GM23338 (cell line): ENCODE measurements at regions not wholly inside any gene's neighbourhood (a gene's known extent, or its start where the extent isn't known, plus 50 kb on each side); places are given as distances from the start of the nearest gene placed in this dataset.
"Not testable (repeated sequence)": the region's sequence is repeated elsewhere in the genome, so short reads cannot be mapped to it uniquely, and the experiment has no call there.

ENCODE experiments used
- ATAC-seq: fragments of 200-7000 bp; cut with Tn5 transposase; 3 replicates; pipeline ENCODE4 v1.9.1; 2020
- DNase-seq: peaks from one replicate; pipeline ENCODE4 v3.0.0-alpha.2; 2015; ENCODE audit warnings: low spot score
- H2AFZ ChIP-seq: fragments of 200-600 bp; sonication (generic); 2 replicates; pipeline ENCODE4 v1.8.0; 2016; ENCODE audit warnings: antibody characterized with exemption, mild to moderate bottlenecking, moderate library complexity
- H3F3A ChIP-seq: fragments of 200-600 bp; sonication (generic); replicated peaks from 2 replicates; pipeline ENCODE4 v1.8.0; 2017; ENCODE audit warnings: antibody characterized with exemption, mixed run types, low read depth
- H3K27ac ChIP-seq: fragments of 200-600 bp; sonication (generic); 2 replicates; pipeline ENCODE4 v1.6.1; 2016; ENCODE audit warnings: low read depth
- H3K27me3 ChIP-seq: fragments of 200-600 bp; sonication (generic); 2 replicates; pipeline ENCODE4 v1.8.0; 2016; ENCODE audit warnings: mild to moderate bottlenecking, mixed run types, moderate library complexity; ENCODE audit not compliant: insufficient read depth
- H3K36me3 ChIP-seq: fragments of 200-600 bp; sonication (generic); 2 replicates; pipeline ENCODE4 v1.8.0; 2016; ENCODE audit warnings: mild to moderate bottlenecking; ENCODE audit not compliant: insufficient read depth
- H3K4me1 ChIP-seq: fragments of 200-600 bp; sonication (generic); 2 replicates; pipeline ENCODE4 v1.8.0; 2016; ENCODE audit warnings: mild to moderate bottlenecking, moderate library complexity; ENCODE audit not compliant: insufficient read depth
- H3K4me2 ChIP-seq: fragments of 200-600 bp; sonication (generic); 2 replicates; pipeline ENCODE4 v1.7.1; 2017; ENCODE audit warnings: mixed run types
- H3K4me3 ChIP-seq: fragments of 200-600 bp; sonication (generic); 2 replicates; pipeline ENCODE4 v1.6.1; 2016; ENCODE audit warnings: mixed run types
- H3K79me2 ChIP-seq: fragments of 200-600 bp; sonication (generic); replicated peaks from 2 replicates; pipeline ENCODE4 v1.8.0; 2017; ENCODE audit warnings: mild to moderate bottlenecking; ENCODE audit not compliant: insufficient read depth
- H3K9me2 ChIP-seq: fragments of 200-600 bp; sonication (generic); 2 replicates; pipeline ENCODE4 v1.8.0; 2017; ENCODE audit not compliant: insufficient read depth
- H4K20me1 ChIP-seq: fragments of 200-600 bp; sonication (generic); replicated peaks from 2 replicates; pipeline ENCODE4 v1.8.0; 2017; ENCODE audit warnings: mild to moderate bottlenecking; ENCODE audit not compliant: insufficient read depth
- H3K27ac Mint-ChIP-seq: 2 replicates; pipeline ENCODE4 v1.8.0; 2020; ENCODE audit warnings: inconsistent platforms, mild to moderate bottlenecking, moderate library complexity, mixed read lengths
- H3K27me3 Mint-ChIP-seq: 3 replicates; pipeline ENCODE4 v1.8.0; 2022; ENCODE audit warnings: low read depth, mild to moderate bottlenecking, moderate library complexity, mixed read lengths, inconsistent platforms; ENCODE audit not compliant: insufficient read depth, poor library complexity
- H3K36me3 Mint-ChIP-seq: 3 replicates; pipeline ENCODE4 v1.8.0; 2021; ENCODE audit warnings: low read depth, mild to moderate bottlenecking, inconsistent platforms, moderate library complexity, mixed read lengths
- H3K4me1 Mint-ChIP-seq: 3 replicates; pipeline ENCODE4 v1.8.0; 2020; ENCODE audit warnings: mild to moderate bottlenecking, inconsistent platforms, mixed read lengths
- H3K4me3 Mint-ChIP-seq: 3 replicates; pipeline ENCODE4 v1.8.0; 2021; ENCODE audit warnings: moderate library complexity, mild to moderate bottlenecking, inconsistent platforms, mixed read lengths
- H3K9me3 Mint-ChIP-seq: 3 replicates; pipeline ENCODE4 v1.8.0; 2020; ENCODE audit warnings: moderate library complexity, mild to moderate bottlenecking, inconsistent platforms, mixed read lengths
- CREB1 ChIP-seq: fragments of 250-450 bp; sonication (Bioruptor Pico); IDR thresholded peaks from 2 replicates; pipeline ENCODE4 v1.5.0; 2020; ENCODE audit warnings: low read depth, mild to moderate bottlenecking, moderate library complexity
- CTCF ChIP-seq, 2 experiments: fragments of 200-600 bp in 1 of 2; sonication (generic) in 1 of 2; conservative IDR thresholded peaks; 2 replicates each; pipeline versions ENCODE4 v1.5.1 to v1.6.1; 2016 to 2017; ENCODE audit warnings: antibody characterized with exemption in 2 of 2, low read depth in 2 of 2, mild to moderate bottlenecking in 2 of 2, moderate library complexity in 1 of 2
- EZH2phosphoT487 ChIP-seq: fragments of 200-600 bp; sonication (generic); IDR thresholded peaks from one replicate; pipeline ENCODE4 v1.8.1; 2018; ENCODE audit warnings: antibody characterized with exemption; ENCODE audit not compliant: unreplicated experiment
- NANOG ChIP-seq: IDR thresholded peaks from 2 replicates; pipeline ENCODE4 v1.6.1; 2016; ENCODE audit warnings: antibody characterized with exemption, borderline replicate concordance
- POLR2AphosphoS5 ChIP-seq: IDR thresholded peaks from 2 replicates; pipeline ENCODE4 v1.6.1; 2016; ENCODE audit warnings: antibody characterized with exemption, low read depth
- STAT1 ChIP-seq: IDR thresholded peaks from one replicate; pipeline ENCODE4 v1.6.1; 2016; ENCODE audit warnings: antibody characterized with exemption; ENCODE audit not compliant: unreplicated experiment

- not testable (repeated sequence) for H3K4me1 ChIP-seq, H3K9me2 ChIP-seq, H3K27ac ChIP-seq, H3K36me3 Mint-ChIP-seq, H3K27me3 ChIP-seq, H3K9me3 Mint-ChIP-seq, H4K20me1 ChIP-seq, H3K4me1 Mint-ChIP-seq, H3K27me3 Mint-ChIP-seq, H3K4me2 ChIP-seq, H3K79me2 ChIP-seq, ATAC-seq, H3K27ac Mint-ChIP-seq, DNase-seq, H3K36me3 ChIP-seq, H2AFZ ChIP-seq, H3F3A ChIP-seq, H3K4me3 Mint-ChIP-seq, H3K4me3 ChIP-seq
Measured at GRCh38 chr2:131833367-131834202, 305.9 kb downstream of the CCDC74A start.

DNA sequence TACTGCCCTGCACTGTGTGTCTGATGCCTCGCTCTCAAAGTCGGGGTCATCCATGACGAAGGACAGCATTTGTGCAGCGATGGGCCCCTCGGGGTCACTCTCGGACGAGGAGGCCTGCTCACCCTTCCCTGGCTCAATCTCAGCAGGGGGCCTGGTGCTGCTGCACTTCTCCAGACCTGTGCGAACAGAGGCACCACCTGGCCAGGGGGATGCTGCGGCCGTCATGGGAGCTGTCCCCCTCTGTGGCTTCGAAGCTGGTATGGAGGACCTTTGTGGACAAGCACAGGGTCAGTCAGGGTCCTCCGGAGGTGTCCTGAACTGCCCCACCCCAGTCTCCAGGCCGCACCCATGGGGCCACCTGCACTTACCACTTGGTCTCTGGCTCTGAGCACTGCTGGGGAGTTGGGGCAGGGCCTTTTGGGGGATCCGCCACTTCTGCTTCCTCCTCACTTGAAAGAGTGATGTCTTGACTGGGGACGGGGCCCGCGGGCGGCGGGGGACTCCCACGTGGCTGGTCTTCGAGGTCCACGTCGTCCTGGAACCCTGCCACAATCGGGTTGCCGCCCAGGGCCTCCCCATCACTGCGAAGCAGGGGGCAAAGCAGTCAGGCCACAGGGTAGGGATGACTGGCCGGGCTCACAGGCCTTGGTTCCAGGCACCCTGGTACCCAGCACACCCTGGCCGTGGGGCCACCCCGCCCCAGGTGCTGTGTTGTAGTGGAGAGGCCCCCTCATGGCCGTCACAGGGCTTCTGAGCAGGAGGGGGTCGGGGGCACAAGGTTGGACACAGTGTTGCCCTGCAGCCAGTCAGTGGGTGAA, 306.7 kb downstream of the CCDC74A start:
- H3K27ac ChIP-seq, H3K4me2 ChIP-seq, H3K27me3 ChIP-seq, DNase-seq, H3F3A ChIP-seq, H3K79me2 ChIP-seq, H3K4me3 Mint-ChIP-seq, ATAC-seq, H3K9me3 Mint-ChIP-seq, H3K9me2 ChIP-seq, H3K36me3 ChIP-seq, H3K4me1 ChIP-seq, H4K20me1 ChIP-seq, H3K27me3 Mint-ChIP-seq, H3K4me1 Mint-ChIP-seq, H3K27ac Mint-ChIP-seq, H3K4me3 ChIP-seq, H2AFZ ChIP-seq, H3K36me3 Mint-ChIP-seq: not testable (repeated sequence)

DNA sequence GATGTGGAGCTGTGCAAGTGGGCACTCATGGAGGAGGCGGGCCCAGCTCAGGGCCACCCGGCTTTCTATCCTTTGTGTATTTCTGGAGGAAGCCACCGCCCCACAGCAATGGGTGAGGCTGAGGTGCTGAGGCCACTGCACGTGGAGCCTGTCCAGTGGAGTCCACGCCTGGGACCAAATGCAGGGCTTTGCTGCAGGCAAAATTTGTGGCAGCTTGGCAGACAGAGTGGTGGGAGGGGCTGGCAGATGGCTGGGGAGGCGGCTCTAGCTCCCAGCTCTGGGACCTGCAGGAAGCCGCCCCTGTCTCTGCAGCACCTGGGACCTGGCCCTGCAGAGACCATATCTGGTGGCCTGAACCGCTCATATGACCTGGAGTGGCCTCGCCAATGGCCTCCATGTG, 307.3 kb downstream of the CCDC74A start:
- not testable (repeated sequence) for H3K4me3 Mint-ChIP-seq, H3K9me3 Mint-ChIP-seq, H2AFZ ChIP-seq, H3K79me2 ChIP-seq, H4K20me1 ChIP-seq, H3K36me3 ChIP-seq, H3K27ac ChIP-seq, H3K9me2 ChIP-seq, H3K4me2 ChIP-seq, ATAC-seq, H3K4me1 ChIP-seq, H3K4me1 Mint-ChIP-seq, H3K27me3 Mint-ChIP-seq, H3K27ac Mint-ChIP-seq, DNase-seq, H3K4me3 ChIP-seq, H3K36me3 Mint-ChIP-seq, H3K27me3 ChIP-seq, H3F3A ChIP-seq

- no peaks in the 10 kb centered on the region for H3F3A ChIP-seq
- no peak for TF ChIP-seq CREB1 (CRISPR knock-in tag)
- TF ChIP-seq CTCF (conservative IDR thresholded peaks at IDR 0.05; ENCODE audit: low read depth in 2 of 2): no peak
- TF ChIP-seq EZH2phosphoT487: no peak
- no peak for TF ChIP-seq NANOG
- no peak for TF ChIP-seq POLR2AphosphoS5
- no peak for TF ChIP-seq STAT1
- no peaks in the 10 kb centered on the region for H3K27me3 ChIP-seq
- H3K79me2 ChIP-seq: no peaks in the 10 kb centered on the region
- Mint-ChIP-seq H3K27ac (no peak overlapping the region), H3K4me3 (no peak overlapping the region), H3K4me1 (no peaks in the 10 kb centered on the region), H3K27me3 (peaks cover 4% of the 10 kb centered on the region), H3K36me3 (no peaks in the 10 kb centered on the region), H3K9me3 (no peaks in the 10 kb centered on the region; the same call in 2 of the 3 replicates)
- no peaks in the 10 kb centered on the region for H4K20me1 ChIP-seq
- no peak for ATAC-seq
- H3K9me2 ChIP-seq: no peaks in the 10 kb centered on the region
- H3K4me1 ChIP-seq: no peaks in the 10 kb centered on the region
- H2AFZ ChIP-seq: no peak overlapping the region
- DNase-seq: no peak
- no peak overlapping the region for H3K4me2 ChIP-seq
- no peak overlapping the region for H3K4me3 ChIP-seq
- H3K27ac ChIP-seq: no peak overlapping the region
- no peaks in the 10 kb centered on the region for H3K36me3 ChIP-seq
Measured at GRCh38 chr2:131835621-131836091, 308.0 kb downstream of the CCDC74A start.

DNA sequence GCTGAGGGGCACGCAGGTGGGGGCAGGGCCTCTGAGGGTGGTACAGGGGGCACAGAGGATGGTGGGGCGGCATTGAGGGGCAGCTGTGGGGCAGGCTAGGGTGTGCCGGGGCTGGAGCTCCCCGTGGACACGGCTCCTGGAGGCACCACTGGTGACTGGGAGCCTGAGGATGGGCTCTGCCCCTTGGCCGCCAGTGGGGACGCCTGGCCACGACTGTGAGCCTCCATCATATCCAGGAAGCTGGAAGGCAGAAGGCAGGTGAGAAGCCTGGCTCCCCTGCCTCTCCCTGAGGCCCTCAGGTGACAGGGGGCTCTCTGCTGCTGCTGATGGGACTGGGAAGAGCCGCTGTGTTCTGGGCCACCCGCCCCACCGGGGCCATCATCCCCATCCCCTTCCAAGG, 308.4 kb downstream of the CCDC74A start:
- H3K27me3 Mint-ChIP-seq, H3K27me3 ChIP-seq, H3K9me3 Mint-ChIP-seq, H3K9me2 ChIP-seq, ATAC-seq, H2AFZ ChIP-seq, H3K4me1 ChIP-seq, H3F3A ChIP-seq, H3K27ac ChIP-seq, H3K4me3 Mint-ChIP-seq, H3K36me3 Mint-ChIP-seq, H3K36me3 ChIP-seq, H3K4me3 ChIP-seq, H3K79me2 ChIP-seq, H3K4me2 ChIP-seq, DNase-seq, H4K20me1 ChIP-seq, H3K4me1 Mint-ChIP-seq, H3K27ac Mint-ChIP-seq: not testable (repeated sequence)
